ENCODE measurements at regions not wholly inside any gene's neighbourhood (a gene's known extent, or its start where the extent isn't known, plus 50 kb on each side); places are given as distances from the start of the nearest gene placed in this dataset.

DNA sequence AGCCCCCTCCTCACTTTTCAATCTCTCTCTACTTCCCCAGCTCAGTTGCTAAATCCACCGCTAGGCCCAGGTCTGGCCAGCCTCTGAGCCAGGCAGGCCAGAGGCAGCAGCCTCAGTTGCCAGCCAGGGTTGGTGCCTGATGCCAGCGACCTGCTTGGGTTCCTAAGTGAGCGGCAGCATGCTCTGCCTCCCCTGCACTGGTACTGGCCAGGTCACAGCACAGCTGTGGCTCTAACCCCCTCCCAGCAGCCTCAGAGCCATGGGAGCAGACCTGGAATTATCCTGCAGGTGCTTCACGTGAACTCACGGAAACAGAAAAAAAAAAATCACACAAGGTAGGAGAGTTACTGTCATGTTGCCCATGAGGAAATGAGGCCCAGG is 82.5 kb upstream of the ATF3 start:
- FAIRE-seq (peak; percentile 47), DNase-seq (ENCODE audit: low read depth) (no peak)
- Histone ChIP-seq H3K27me3 (ENCODE audit: control insufficient read depth, insufficient read depth, low read length) (peaks cover 2% of the 10 kb centered on the region), H3K4me3 (ENCODE audit: low read depth, low read length) (no peak overlapping the region), H3K36me3 (ENCODE audit: control insufficient read depth, insufficient read depth, low read length) (no peaks in the 10 kb centered on the region)
- TF ChIP-seq, protein P1, sequence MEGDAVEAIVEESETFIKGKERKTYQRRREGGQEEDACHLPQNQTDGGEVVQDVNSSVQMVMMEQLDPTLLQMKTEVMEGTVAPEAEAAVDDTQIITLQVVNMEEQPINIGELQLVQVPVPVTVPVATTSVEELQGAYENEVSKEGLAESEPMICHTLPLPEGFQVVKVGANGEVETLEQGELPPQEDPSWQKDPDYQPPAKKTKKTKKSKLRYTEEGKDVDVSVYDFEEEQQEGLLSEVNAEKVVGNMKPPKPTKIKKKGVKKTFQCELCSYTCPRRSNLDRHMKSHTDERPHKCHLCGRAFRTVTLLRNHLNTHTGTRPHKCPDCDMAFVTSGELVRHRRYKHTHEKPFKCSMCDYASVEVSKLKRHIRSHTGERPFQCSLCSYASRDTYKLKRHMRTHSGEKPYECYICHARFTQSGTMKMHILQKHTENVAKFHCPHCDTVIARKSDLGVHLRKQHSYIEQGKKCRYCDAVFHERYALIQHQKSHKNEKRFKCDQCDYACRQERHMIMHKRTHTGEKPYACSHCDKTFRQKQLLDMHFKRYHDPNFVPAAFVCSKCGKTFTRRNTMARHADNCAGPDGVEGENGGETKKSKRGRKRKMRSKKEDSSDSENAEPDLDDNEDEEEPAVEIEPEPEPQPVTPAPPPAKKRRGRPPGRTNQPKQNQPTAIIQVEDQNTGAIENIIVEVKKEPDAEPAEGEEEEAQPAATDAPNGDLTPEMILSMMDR (IDR thresholded peaks at IDR 0.05; ENCODE audit: insufficient read depth, low read length, severe bottlenecking), result no peak

DNA sequence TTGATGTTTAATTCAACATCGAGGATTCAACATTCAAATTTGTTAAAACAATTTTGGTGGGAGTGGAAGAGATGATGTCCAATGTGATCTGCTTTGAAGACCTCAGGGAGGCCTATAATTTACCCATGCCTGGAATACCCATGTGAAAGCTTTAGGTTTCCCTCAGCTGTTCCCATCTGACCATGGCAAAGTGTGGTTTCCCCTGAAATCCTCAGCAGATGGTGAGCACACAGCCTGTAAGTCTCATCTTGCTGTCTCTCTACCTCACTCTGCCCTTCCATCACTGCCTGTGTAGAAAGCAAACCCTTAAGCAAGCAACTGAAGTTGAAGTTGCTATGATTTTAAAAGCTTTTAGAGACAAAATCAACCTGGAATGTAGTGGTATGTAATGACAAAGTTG is 80.1 kb upstream of the ATF3 start:
- Histone ChIP-seq H3K27me3 (ENCODE audit: control insufficient read depth, insufficient read depth, low read length) (peaks cover 4% of the 10 kb centered on the region), H3K36me3 (ENCODE audit: control insufficient read depth, insufficient read depth, low read length) (no peaks in the 10 kb centered on the region), H3K4me3 (ENCODE audit: low read depth, low read length) (no peak overlapping the region)
- DNase-seq (ENCODE audit: low read depth) (no peak), FAIRE-seq (no peak)
- TF ChIP-seq, protein P1 (IDR thresholded peaks at IDR 0.05; ENCODE audit: insufficient read depth, low read length, severe bottlenecking), result no peak

DNA sequence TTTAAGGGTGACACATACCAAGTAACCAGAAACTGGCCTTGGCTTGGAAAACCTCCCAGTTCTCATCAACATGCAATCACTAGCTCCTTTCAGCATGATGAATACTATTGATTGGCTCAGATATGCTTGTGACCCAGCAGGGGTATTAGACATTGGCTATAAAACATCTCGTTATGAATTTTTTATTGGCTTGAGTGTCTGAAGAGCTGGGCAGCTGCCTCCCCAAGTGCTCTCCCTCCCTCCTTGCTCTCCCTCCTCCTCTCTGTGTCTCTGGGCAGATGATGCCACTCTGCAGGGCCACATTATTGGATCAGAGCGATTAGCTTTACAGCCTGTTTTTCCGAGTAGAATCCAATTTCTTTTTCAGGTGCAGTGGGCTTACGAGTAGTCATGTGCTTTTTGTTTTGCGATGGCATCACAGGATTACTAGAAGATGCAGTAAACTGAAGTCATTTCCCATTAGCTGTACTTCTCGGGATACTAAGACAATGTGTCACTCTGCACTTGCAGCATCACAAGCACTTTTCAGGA is 79.3 kb upstream of the ATF3 start:
- Histone ChIP-seq H3K4me3 (ENCODE audit: low read depth, low read length) (no peak overlapping the region), H3K27me3 (ENCODE audit: control insufficient read depth, insufficient read depth, low read length) (peaks cover 4% of the 10 kb centered on the region), H3K36me3 (ENCODE audit: control insufficient read depth, insufficient read depth, low read length) (no peaks in the 10 kb centered on the region)
- DNase-seq (ENCODE audit: low read depth) (no peak), FAIRE-seq (no peak)
- TF ChIP-seq, protein P1 (IDR thresholded peaks at IDR 0.05; ENCODE audit: insufficient read depth, low read length, severe bottlenecking), result no peak

DNA sequence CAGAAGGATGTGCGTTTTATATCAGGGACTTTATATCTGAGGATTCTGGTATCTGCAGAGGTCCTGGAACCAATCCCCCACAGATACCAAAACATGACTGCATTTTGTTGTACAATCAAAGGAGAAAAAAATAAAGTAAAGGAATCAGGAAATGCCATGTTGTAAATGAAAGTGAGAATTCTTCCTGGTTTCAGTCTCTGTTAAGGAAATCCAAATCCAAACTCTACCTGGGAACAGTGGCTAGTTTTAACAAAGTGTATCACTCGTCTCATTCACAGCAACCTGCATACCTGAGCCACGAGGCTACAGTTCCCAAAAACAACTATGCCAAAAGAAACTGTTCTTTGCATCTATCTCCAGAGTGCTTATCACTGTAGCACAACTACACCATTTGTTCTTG is 77.3 kb upstream of the ATF3 start:
- H3K4me3 ChIP-seq (ENCODE audit: low read depth, low read length), result no peak overlapping the region
- no peaks in the 10 kb centered on the region for H3K36me3 ChIP-seq (ENCODE audit: control insufficient read depth, insufficient read depth, low read length)
- peaks cover 5% of the 10 kb centered on the region for H3K27me3 ChIP-seq (ENCODE audit: control insufficient read depth, insufficient read depth, low read length)
- DNase-seq (ENCODE audit: low read depth), result no peak
- FAIRE-seq, result no peak
- TF ChIP-seq, protein P1 (IDR thresholded peaks at IDR 0.05; ENCODE audit: insufficient read depth, low read length, severe bottlenecking), result no peak

DNA sequence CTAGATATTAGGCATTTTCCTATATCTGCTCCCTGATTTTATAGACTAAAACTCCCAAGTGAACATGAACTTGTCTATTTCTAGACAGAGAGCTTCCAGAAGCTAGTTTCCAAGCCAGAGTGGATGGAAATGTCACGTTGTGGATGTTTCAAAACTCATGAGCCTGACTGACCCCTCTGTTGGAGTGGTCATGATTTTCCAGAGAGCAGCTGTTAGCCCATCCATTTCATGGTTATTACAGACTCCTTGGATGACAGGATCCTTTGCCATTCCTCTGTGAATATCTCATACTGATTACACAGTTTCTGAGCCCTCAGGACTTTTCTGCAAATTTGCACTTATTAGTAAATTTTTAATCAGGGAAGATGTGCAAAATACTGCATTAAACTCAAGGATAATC is 76.8 kb upstream of the ATF3 start:
- Histone ChIP-seq H3K36me3 (ENCODE audit: control insufficient read depth, insufficient read depth, low read length) (no peaks in the 10 kb centered on the region), H3K27me3 (ENCODE audit: control insufficient read depth, insufficient read depth, low read length) (peaks cover 5% of the 10 kb centered on the region), H3K4me3 (ENCODE audit: low read depth, low read length) (no peak overlapping the region)
- FAIRE-seq, result no peak
- TF ChIP-seq, protein P1 (IDR thresholded peaks at IDR 0.05; ENCODE audit: insufficient read depth, low read length, severe bottlenecking), result no peak
- no peak for DNase-seq (ENCODE audit: low read depth)

DNA sequence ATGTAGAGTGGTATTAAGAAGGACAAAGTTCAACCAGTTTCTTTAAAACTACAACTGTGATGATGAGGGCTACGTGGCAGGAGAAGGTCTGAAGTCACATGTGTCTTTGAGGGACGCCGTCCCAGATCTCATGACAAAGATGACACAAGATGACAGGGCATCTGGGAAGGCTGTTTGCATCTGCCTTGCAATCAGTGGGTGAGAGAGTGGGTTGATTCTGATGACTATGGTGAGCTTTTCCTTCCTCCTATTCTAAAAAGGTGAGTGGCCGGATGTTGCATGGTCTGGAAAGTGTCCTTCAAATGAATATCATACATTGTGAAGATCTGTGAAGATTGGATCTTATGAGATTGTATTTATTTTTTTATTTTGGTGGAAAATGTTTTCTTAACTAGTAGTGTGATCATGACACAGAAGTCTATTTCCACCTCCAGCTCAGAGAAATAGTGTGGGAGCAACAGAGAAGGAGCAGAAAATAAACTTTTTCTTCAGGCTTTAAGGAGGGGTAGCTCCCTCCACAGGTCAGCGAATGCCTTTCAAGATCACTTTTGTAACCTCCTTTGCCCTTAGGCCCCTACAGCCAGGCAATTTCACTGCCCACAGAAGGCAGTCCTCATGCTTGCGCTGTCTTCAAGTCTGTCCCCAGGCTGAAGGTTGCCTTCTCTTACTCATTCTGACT is 76.0 kb upstream of the ATF3 start:
- FAIRE-seq, result no peak
- TF ChIP-seq, protein P1 (IDR thresholded peaks at IDR 0.05; ENCODE audit: insufficient read depth, low read length, severe bottlenecking), result no peak
- Histone ChIP-seq H3K27me3 (ENCODE audit: control insufficient read depth, insufficient read depth, low read length) (peaks cover 5% of the 10 kb centered on the region), H3K36me3 (ENCODE audit: control insufficient read depth, insufficient read depth, low read length) (no peaks in the 10 kb centered on the region), H3K4me3 (ENCODE audit: low read depth, low read length) (no peak overlapping the region)
- no peak for DNase-seq (ENCODE audit: low read depth)

Data from bronchial epithelial cell (primary cell).